ENCODE measurements at regions not wholly inside any gene's neighbourhood (a gene's known extent, or its start where the extent isn't known, plus 50 kb on each side); places are given as distances from the start of the nearest gene placed in this dataset.

DNA sequence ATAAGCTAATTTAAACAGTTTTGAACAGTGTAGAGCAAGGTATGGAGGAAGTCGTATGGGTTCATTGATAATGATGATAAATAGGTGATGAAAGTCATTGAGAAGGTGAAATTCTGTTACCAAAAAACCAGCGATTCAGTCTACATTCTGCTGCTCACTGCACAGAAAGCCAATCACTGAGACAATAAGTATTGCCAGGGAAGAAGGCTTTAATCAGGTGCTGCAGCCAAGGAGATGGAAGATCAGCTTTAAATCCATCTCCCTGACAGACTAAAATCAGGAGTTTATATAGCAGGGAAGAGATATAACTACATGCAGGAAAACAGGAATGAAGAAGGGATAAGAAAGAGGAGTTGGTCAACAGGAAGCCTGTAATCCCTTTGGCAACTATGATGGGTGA, 361.3 kb upstream of the C1orf174 start:
- Histone ChIP-seq H3K27me3 (ENCODE audit: control insufficient read depth, insufficient read depth, low read length) (no peaks in the 10 kb centered on the region), H2AFZ (no peak overlapping the region), H3K9ac (no peak overlapping the region)

DNA sequence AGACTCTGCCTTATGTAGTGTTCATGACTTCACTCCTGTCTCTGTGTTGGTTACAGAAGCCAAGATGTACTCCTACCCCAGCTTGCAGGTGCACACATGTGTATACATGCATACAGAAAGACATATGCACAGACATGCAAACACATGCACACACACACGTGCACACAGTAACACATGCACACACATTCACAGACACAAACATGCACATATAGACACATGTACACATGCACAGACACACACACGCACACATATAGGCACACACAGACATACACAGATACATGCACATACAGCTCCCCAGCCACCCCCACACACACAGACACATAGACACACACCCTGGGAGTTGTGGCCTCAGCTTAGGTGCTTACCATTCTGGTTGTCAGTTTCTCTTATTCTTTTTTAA, 362.6 kb upstream of the C1orf174 start:
- no peaks in the 10 kb centered on the region for H3K27me3 ChIP-seq (ENCODE audit: control insufficient read depth, insufficient read depth, low read length)
- H3K4me2 ChIP-seq (ENCODE audit: low read length) = no peak overlapping the region
- H3K27ac ChIP-seq = no peak overlapping the region
- no peak overlapping the region for H3K9ac ChIP-seq
- H3K9me3 ChIP-seq (ENCODE audit: control insufficient read depth, low read length) = peaks cover 2% of the 10 kb centered on the region
- no peak overlapping the region for H3K4me3 ChIP-seq (ENCODE audit: low read depth, low read length)
- H3K79me2 ChIP-seq = no peaks in the 10 kb centered on the region
- no peak overlapping the region for H2AFZ ChIP-seq
- no peaks in the 10 kb centered on the region for H3K4me1 ChIP-seq
- no peaks in the 10 kb centered on the region for H3K36me3 ChIP-seq (ENCODE audit: control insufficient read depth, insufficient read depth, low read length)
- TF ChIP-seq, protein P1, sequence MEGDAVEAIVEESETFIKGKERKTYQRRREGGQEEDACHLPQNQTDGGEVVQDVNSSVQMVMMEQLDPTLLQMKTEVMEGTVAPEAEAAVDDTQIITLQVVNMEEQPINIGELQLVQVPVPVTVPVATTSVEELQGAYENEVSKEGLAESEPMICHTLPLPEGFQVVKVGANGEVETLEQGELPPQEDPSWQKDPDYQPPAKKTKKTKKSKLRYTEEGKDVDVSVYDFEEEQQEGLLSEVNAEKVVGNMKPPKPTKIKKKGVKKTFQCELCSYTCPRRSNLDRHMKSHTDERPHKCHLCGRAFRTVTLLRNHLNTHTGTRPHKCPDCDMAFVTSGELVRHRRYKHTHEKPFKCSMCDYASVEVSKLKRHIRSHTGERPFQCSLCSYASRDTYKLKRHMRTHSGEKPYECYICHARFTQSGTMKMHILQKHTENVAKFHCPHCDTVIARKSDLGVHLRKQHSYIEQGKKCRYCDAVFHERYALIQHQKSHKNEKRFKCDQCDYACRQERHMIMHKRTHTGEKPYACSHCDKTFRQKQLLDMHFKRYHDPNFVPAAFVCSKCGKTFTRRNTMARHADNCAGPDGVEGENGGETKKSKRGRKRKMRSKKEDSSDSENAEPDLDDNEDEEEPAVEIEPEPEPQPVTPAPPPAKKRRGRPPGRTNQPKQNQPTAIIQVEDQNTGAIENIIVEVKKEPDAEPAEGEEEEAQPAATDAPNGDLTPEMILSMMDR (IDR thresholded peaks at IDR 0.05) = no peak

More for the DNA sequence above, 361.3 kb upstream of the C1orf174 start:
- no peak overlapping the region for H3K27ac ChIP-seq
- no peaks in the 10 kb centered on the region for H3K4me1 ChIP-seq
- H3K36me3 ChIP-seq (ENCODE audit: control insufficient read depth, insufficient read depth, low read length) = no peaks in the 10 kb centered on the region
- no peaks in the 10 kb centered on the region for H3K79me2 ChIP-seq
- H3K9me3 ChIP-seq (ENCODE audit: control insufficient read depth, low read length) = peaks cover 2% of the 10 kb centered on the region
- no peak overlapping the region for H3K4me3 ChIP-seq (ENCODE audit: low read depth, low read length)
- H3K4me2 ChIP-seq (ENCODE audit: low read length) = no peak overlapping the region
- TF ChIP-seq, protein P1 (IDR thresholded peaks at IDR 0.05) = no peak

DNA sequence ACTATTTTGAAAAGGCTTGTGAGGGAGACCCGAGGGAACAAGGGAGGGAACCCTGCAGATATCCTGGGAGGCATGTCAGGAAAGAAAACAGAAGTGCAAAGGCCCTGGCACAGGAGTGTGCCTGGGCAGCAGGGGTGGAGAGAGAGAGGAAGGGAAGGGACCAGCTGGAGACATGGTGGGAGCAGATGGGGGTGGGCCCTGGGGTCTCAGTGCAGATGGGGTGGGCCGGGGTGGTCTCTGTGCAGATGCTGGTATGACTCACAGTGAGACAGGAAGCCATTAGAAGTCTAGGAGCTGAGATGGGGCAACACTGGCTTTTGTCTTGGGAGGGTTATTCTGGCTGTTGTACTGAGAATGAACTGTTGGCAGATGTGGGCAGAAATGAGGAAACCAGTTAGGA, 363.6 kb upstream of the C1orf174 start:
- no peak overlapping the region for H3K27ac ChIP-seq
- no peak overlapping the region for H3K4me2 ChIP-seq (ENCODE audit: low read length)
- TF ChIP-seq, protein P1 (IDR thresholded peaks at IDR 0.05) = no peak
- no peaks in the 10 kb centered on the region for H3K36me3 ChIP-seq (ENCODE audit: control insufficient read depth, insufficient read depth, low read length)
- H3K9me3 ChIP-seq (ENCODE audit: control insufficient read depth, low read length) = no peaks in the 10 kb centered on the region
- H2AFZ ChIP-seq = no peak overlapping the region
- H3K4me3 ChIP-seq (ENCODE audit: low read depth, low read length) = no peak overlapping the region
- no peaks in the 10 kb centered on the region for H3K4me1 ChIP-seq
- H3K9ac ChIP-seq = no peak overlapping the region
- H3K79me2 ChIP-seq = no peaks in the 10 kb centered on the region
- H3K27me3 ChIP-seq (ENCODE audit: control insufficient read depth, insufficient read depth, low read length) = no peaks in the 10 kb centered on the region

DNA sequence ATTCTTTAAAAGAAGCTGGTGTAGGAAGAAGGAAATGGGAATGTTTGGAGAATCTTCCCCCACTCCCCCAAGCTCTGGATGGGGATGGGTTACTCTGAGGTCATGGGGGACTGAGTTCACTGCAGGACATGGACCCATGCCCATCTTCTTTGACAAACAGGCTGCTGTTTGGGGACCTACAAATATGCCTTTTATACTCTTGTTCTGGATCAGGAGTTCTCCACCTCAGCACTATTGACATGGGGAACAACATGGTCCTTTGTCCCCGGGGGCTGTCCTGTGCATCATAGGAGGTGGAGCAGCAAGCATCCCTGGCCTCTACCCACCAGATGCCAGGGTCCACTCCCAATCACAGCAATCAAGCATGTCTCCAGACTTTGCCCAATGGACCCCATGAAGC, 365.8 kb upstream of the C1orf174 start:
- Histone ChIP-seq H3K4me2 (ENCODE audit: low read length) (no peak overlapping the region), H3K4me1 (no peaks in the 10 kb centered on the region), H3K9me3 (ENCODE audit: control insufficient read depth, low read length) (no peaks in the 10 kb centered on the region), H3K27ac (no peak overlapping the region), H3K27me3 (ENCODE audit: control insufficient read depth, insufficient read depth, low read length) (no peaks in the 10 kb centered on the region), H3K4me3 (ENCODE audit: low read depth, low read length) (no peak overlapping the region), H3K9ac (no peak overlapping the region), H3K79me2 (no peaks in the 10 kb centered on the region), H3K36me3 (ENCODE audit: control insufficient read depth, insufficient read depth, low read length) (no peaks in the 10 kb centered on the region), H2AFZ (no peak overlapping the region)
- TF ChIP-seq, protein P1 (IDR thresholded peaks at IDR 0.05) = no peak

DNA sequence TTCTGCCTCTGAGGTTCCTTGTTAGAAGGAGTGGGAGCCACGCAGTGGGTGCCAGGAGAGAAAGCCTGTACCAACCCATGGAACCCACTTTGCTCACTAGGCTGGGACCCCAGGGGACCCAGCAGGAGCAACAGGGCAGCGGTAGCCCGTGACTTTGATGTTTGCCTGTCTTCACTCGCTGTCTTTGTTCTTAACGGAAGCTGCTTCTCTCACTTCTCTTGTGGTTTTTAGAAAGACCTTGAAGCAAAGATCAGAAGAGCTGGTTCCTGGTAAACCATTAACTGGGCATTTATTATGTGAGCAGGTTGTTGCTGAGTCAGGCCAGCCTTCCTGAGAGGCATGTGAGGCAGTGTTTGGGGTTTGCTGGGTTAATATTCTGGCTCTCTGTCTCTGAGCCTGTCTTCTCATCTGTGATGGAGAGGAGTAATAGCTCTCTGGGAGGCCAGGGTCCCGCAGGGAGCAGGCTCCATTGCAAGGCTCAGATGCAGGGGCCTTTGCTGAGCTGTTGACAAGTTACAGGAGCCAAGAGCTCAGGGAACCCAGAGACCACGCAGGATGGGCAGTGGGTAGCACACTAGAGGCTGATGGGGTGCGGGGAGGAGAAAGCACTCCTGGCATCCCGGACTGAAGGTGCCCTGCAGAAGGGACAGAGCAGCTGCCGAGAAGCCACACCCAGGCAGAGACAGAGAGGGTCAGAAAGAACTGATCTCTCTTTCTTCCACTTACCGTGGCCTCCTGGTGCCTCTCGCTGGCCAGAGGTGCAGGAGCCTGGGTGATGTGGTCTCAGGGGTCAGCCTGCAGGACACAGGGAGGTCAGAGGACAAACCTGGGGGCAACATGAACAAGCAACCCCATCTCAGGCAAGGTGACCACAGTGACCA, 367.5 kb upstream of the C1orf174 start:
- no peak overlapping the region for H3K4me2 ChIP-seq (ENCODE audit: low read length)
- no peaks in the 10 kb centered on the region for H3K36me3 ChIP-seq (ENCODE audit: control insufficient read depth, insufficient read depth, low read length)
- H3K9ac ChIP-seq = no peak overlapping the region
- H3K27ac ChIP-seq = no peak overlapping the region
- H3K4me3 ChIP-seq (ENCODE audit: low read depth, low read length) = no peak overlapping the region
- no peak overlapping the region for H2AFZ ChIP-seq
- H3K9me3 ChIP-seq (ENCODE audit: control insufficient read depth, low read length) = no peaks in the 10 kb centered on the region
- TF ChIP-seq, protein P1 (IDR thresholded peaks at IDR 0.05) = no peak
- H3K79me2 ChIP-seq = no peaks in the 10 kb centered on the region
- no peaks in the 10 kb centered on the region for H3K27me3 ChIP-seq (ENCODE audit: control insufficient read depth, insufficient read depth, low read length)
- H3K4me1 ChIP-seq = no peaks in the 10 kb centered on the region

Data from parathyroid adenoma (tissue), 2 donors.